Kasumi-1 (cell line): ENCODE measurements at regions not wholly inside any gene's neighbourhood (a gene's known extent, or its start where the extent isn't known, plus 50 kb on each side); places are given as distances from the start of the nearest gene placed in this dataset.

Experiments used
- DNase-seq, 2 experiments: peaks; one replicate each; lab custom pipeline; 2025; lab: John Stamatoyannopoulos, UW

- no peak for DNase-seq
Observed at GRCh38 chr10:4074545-4075407, 289.8 kb upstream of the KLF6 start.

- DNase-seq, result no peak
Observed at GRCh38 chr10:4073912-4074311, 288.9 kb upstream of the KLF6 start.

- DNase-seq, result no peak
Observed at GRCh38 chr10:4070921-4071660, 286.1 kb upstream of the KLF6 start.

- DNase-seq, result no peak
Observed at GRCh38 chr10:4070184-4070583, 285.2 kb upstream of the KLF6 start.

- DNase-seq, result no peak
Observed at GRCh38 chr10:4069491-4069890, 284.5 kb upstream of the KLF6 start.

GRCh38 chr10:4068629-4069028, 283.6 kb upstream of the KLF6 start:
- no peak for DNase-seq

GRCh38 chr10:4067931-4068561, 283.0 kb upstream of the KLF6 start:
- DNase-seq, result no peak

- DNase-seq, result peak; percentile 15 to 27
Observed at GRCh38 chr10:4067531-4067930, 282.5 kb upstream of the KLF6 start.

GRCh38 chr10:4066581-4067390, 281.8 kb upstream of the KLF6 start:
- no peak for DNase-seq

GRCh38 chr10:4064489-4064888, 279.5 kb upstream of the KLF6 start:
- no peak for DNase-seq

GRCh38 chr10:4063717-4064116, 278.7 kb upstream of the KLF6 start:
- DNase-seq, result no peak

- DNase-seq, result no peak
Observed at GRCh38 chr10:4062751-4063150, 277.7 kb upstream of the KLF6 start.

- no peak for DNase-seq
Observed at GRCh38 chr10:4062072-4062471, 277.1 kb upstream of the KLF6 start.

- DNase-seq, result no peak
Observed at GRCh38 chr10:4061441-4061951, 276.5 kb upstream of the KLF6 start.

- DNase-seq, result no peak
Observed at GRCh38 chr10:4059471-4060138, 274.6 kb upstream of the KLF6 start.

GRCh38 chr10:4058514-4059029, 273.6 kb upstream of the KLF6 start:
- DNase-seq, result no peak

GRCh38 chr10:4057725-4058513, 272.9 kb upstream of the KLF6 start:
- DNase-seq, result no peak

GRCh38 chr10:4057021-4057420, 272.0 kb upstream of the KLF6 start:
- no peak for DNase-seq

- no peak for DNase-seq
Observed at GRCh38 chr10:4054656-4055435, 269.8 kb upstream of the KLF6 start.
